ENCODE measurements at regions not wholly inside any gene's neighbourhood (a gene's known extent, or its start where the extent isn't known, plus 50 kb on each side); places are given as distances from the start of the nearest gene placed in this dataset.

GRCh38 chr4:32564626-32565025 lies 1844.5 kb downstream of the PCDH7 start:
- TF ChIP-seq CTCF (IDR thresholded peaks at IDR 0.05; ENCODE audit: insufficient read depth, low read length, poor library complexity, severe bottlenecking) = no peak
- H3K36me3 ChIP-seq (ENCODE audit: control insufficient read depth, insufficient read depth, low read length) = no peaks in the 10 kb centered on the region
- DNase-seq (ENCODE audit: extremely low read depth, insufficient read length) = no peak
- no peaks in the 10 kb centered on the region for H3K27me3 ChIP-seq (replicated peaks; ENCODE audit: control insufficient read depth, insufficient read depth, low read length)
- no peak overlapping the region for H3K4me3 ChIP-seq (replicated peaks; ENCODE audit: low read depth, low read length)

- Histone ChIP-seq H3K4me3 (replicated peaks; ENCODE audit: low read depth, low read length) (no peak overlapping the region), H3K27me3 (replicated peaks; ENCODE audit: control insufficient read depth, insufficient read depth, low read length) (no peaks in the 10 kb centered on the region), H3K36me3 (ENCODE audit: control insufficient read depth, insufficient read depth, low read length) (no peaks in the 10 kb centered on the region)
- no peak for TF ChIP-seq CTCF (IDR thresholded peaks at IDR 0.05; ENCODE audit: insufficient read depth, low read length, poor library complexity, severe bottlenecking)
- DNase-seq (ENCODE audit: extremely low read depth, insufficient read length) = peak; percentile 14
These were observed 1849.7 kb downstream of the PCDH7 start for GRCh38 chr4:32569861-32570260.

GRCh38 chr4:32572366-32572765 lies 1852.2 kb downstream of the PCDH7 start:
- Histone ChIP-seq H3K4me3 (replicated peaks; ENCODE audit: low read depth, low read length) (no peak overlapping the region), H3K36me3 (ENCODE audit: control insufficient read depth, insufficient read depth, low read length) (no peaks in the 10 kb centered on the region), H3K27me3 (replicated peaks; ENCODE audit: control insufficient read depth, insufficient read depth, low read length) (no peaks in the 10 kb centered on the region)
- DNase-seq (ENCODE audit: extremely low read depth, insufficient read length) = no peak
- TF ChIP-seq CTCF (IDR thresholded peaks at IDR 0.05; ENCODE audit: insufficient read depth, low read length, poor library complexity, severe bottlenecking) = no peak

GRCh38 chr4:32574803-32575202 lies 1854.6 kb downstream of the PCDH7 start:
- Histone ChIP-seq H3K4me3 (replicated peaks; ENCODE audit: low read depth, low read length) (no peak overlapping the region), H3K36me3 (ENCODE audit: control insufficient read depth, insufficient read depth, low read length) (no peaks in the 10 kb centered on the region), H3K27me3 (replicated peaks; ENCODE audit: control insufficient read depth, insufficient read depth, low read length) (no peaks in the 10 kb centered on the region)
- no peak for DNase-seq (ENCODE audit: extremely low read depth, insufficient read length)
- TF ChIP-seq CTCF (IDR thresholded peaks at IDR 0.05; ENCODE audit: insufficient read depth, low read length, poor library complexity, severe bottlenecking) = no peak

- H3K4me3 ChIP-seq (replicated peaks; ENCODE audit: low read depth, low read length) = no peak overlapping the region
- no peaks in the 10 kb centered on the region for H3K36me3 ChIP-seq (ENCODE audit: control insufficient read depth, insufficient read depth, low read length)
- no peak for DNase-seq (ENCODE audit: extremely low read depth, insufficient read length)
- H3K27me3 ChIP-seq (replicated peaks; ENCODE audit: control insufficient read depth, insufficient read depth, low read length) = no peaks in the 10 kb centered on the region
- TF ChIP-seq CTCF (IDR thresholded peaks at IDR 0.05; ENCODE audit: insufficient read depth, low read length, poor library complexity, severe bottlenecking) = no peak
These were observed 1868.9 kb downstream of the PCDH7 start for GRCh38 chr4:32589097-32589496.

GRCh38 chr4:32589853-32590252 lies 1869.7 kb downstream of the PCDH7 start:
- no peaks in the 10 kb centered on the region for H3K27me3 ChIP-seq (replicated peaks; ENCODE audit: control insufficient read depth, insufficient read depth, low read length)
- H3K4me3 ChIP-seq (replicated peaks; ENCODE audit: low read depth, low read length) = no peak overlapping the region
- no peak for DNase-seq (ENCODE audit: extremely low read depth, insufficient read length)
- no peaks in the 10 kb centered on the region for H3K36me3 ChIP-seq (ENCODE audit: control insufficient read depth, insufficient read depth, low read length)
- TF ChIP-seq CTCF (IDR thresholded peaks at IDR 0.05; ENCODE audit: insufficient read depth, low read length, poor library complexity, severe bottlenecking) = no peak
